GM19351 (cell line): ENCODE measurements at regions not wholly inside any gene's neighbourhood (a gene's known extent, or its start where the extent isn't known, plus 50 kb on each side); places are given as distances from the start of the nearest gene placed in this dataset.

Experiments
- ATAC-seq: cut with Tn5 transposase; IDR thresholded peaks from one replicate; pipeline ENCODE4 v1.9.1; 2021; ENCODE audit warnings: mild to moderate bottlenecking, moderate library complexity; ENCODE audit not compliant: unreplicated experiment

- ATAC-seq: no peak
Observed at GRCh38 chr2:35033748-35034147, 1321.8 kb upstream of the CRIM1 start.

- ATAC-seq: no peak
Observed at GRCh38 chr2:35023545-35023944, 1332.0 kb upstream of the CRIM1 start.

GRCh38 chr2:35000453-35000852, 1355.1 kb upstream of the CRIM1 start:
- no peak for ATAC-seq

- no peak for ATAC-seq
Observed at GRCh38 chr2:34998741-34999140, 1356.8 kb upstream of the CRIM1 start.

- no peak for ATAC-seq
Observed at GRCh38 chr2:34997779-34998178, 1357.8 kb upstream of the CRIM1 start.

GRCh38 chr2:34995196-34995595, 1360.4 kb upstream of the CRIM1 start:
- no peak for ATAC-seq

DNA sequence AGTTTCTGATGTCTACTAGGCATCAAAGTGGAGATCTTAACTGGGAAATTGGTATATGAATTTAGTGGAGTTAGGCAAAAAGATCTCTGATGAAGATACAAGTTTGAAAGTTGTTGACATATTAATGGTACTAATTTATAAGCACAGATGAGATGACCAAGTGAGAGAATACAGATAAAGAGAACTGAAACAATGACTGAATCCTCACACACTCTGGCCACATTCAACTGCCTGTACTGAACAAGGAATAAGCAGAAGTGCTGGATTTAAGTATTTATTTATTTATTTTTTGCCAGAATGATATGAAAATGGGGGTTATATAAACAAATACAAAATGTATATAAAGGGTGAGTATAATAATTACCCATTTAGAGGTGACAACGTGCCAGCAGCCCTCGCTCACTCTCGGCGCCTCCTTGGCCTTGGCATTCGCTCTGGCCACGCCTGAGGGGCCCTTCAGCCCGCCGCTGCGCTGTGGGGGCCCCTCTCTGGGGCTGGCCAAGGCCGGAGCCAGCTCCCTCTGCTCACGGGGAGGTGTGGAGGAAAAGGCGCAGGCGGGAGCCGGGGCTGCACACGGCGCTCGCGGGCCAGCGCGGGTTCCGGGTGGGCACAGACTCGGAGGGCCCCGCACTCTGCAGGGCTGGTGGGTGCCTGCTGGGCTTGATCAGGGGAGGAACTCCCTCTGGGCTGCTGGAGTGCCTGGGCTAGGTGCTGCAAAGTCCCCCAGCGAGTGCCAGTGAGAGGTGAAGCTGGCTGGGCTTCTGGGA, 1363.9 kb upstream of the CRIM1 start:
- ATAC-seq: no peak

DNA sequence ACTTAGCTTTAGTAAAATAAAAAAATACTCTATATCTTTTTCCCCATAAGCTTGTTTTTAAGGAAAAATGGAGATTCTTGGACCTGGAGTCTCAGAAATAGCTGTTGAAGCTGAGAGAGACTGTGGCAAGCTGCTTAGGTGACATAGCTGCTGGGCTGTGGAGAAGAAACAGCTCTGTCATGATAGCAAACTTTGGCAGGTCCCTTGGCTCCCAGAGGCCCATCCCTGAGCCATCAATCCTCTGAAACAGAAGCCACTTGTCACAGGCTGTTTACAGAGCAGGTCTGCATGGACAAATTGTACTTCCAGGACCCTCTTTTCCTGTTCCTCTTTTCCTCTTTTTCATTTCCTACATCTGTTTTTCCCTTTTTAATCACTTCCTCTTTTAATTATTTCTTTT, 1370.1 kb upstream of the CRIM1 start:
- no peak for ATAC-seq

- no peak for ATAC-seq
Observed at GRCh38 chr2:34980689-34981088, 1374.9 kb upstream of the CRIM1 start.

DNA sequence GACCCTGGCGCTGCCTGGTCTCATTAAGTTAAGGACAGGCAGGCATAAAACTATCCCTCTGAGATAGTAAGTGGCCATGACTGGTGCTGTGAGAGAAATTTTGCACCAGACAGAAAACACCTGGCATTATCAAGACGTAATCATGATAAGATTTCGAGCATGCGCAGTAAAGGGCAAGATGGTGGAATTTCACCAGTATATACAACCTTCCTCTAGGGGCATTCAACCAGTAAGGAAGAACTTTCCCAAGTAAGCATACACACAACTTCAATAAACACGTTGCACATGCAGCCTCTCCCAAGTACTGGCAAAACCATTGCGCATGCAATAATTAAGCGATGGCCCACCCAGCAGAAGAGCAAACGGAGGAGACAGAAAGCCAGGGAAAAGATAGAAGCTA, 1376.4 kb upstream of the CRIM1 start:
- ATAC-seq: no peak

DNA sequence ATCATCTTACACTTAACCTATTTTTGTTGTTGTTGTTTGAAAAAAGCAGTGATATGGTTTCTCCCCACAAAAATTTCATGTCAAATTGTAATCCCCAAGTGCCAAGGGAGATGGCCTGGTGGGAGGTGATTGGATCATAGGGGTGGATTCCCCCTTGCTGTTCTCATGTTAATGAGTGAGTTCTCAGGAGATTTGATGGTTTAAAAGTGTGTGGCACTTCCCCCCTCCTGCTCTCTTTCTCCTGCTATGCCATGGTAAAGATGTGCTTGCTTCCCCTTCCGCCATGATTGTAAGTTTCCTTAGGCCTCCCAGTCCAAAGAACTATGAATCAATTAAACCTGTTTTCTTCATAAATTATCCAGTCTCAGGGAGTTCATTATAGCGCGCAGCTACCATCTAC, 1362.7 kb upstream of the FAM98A start:
- ATAC-seq: no peak

GRCh38 chr2:34954758-34955157, 1355.7 kb upstream of the FAM98A start:
- no peak for ATAC-seq

DNA sequence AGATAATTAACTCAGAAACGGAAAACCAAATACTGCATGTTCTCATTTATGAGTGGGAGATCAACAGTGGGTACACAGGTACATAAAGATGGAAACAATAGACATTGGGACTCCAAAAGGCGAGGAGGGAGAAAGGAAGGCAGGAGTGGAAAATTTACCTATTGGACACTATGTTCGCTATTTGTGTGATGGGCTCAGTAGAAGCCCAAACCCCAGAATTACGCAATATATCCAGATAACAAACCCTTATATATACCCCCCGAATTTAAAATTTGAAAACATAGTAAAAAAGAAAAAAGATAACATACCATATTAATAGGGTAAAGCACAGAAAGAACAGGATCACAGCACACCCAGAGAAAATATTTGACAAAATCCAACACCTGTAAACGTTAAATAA, 1351.7 kb upstream of the FAM98A start:
- no peak for ATAC-seq

- no peak for ATAC-seq
Observed at GRCh38 chr2:34949316-34949715, 1350.2 kb upstream of the FAM98A start.

DNA sequence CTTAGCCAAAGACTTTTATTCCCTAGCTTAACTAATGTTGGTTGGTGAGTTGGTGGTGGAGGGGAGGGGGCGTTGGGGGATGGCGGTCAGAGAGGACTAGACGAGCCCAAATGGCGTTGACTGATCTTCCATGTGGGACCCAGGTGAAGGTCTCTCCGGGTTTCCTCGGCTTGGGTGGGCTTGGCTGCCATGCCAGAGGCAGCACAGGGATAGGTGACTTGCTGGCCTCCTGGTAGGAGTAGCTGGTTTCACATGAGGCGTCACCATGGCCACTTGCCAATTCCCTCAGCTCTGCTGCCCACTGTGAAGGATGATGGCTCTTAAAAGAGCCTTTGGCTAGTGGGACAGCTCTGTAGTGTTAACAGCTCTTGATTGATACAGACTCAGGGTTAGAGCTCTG, 1337.0 kb upstream of the FAM98A start:
- ATAC-seq: no peak

DNA sequence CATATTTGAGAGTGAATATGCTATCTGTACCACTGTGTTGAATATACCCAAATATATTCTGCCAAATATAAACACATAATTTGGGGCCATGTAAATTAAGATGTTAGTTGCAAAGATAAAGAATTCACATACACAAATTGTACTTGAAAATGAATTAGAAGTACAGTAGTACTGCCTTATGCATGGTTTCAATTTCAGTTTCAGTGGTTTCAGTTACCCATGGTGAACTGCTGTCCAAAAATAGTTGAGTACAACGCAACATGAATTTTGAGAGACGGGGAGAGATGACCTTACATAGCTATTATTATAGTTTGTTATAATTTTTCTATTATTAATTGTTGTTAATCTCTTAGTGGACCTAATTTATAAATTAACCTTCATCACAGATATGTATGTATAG, 1313.0 kb upstream of the FAM98A start:
- ATAC-seq: peak; percentile 98

DNA sequence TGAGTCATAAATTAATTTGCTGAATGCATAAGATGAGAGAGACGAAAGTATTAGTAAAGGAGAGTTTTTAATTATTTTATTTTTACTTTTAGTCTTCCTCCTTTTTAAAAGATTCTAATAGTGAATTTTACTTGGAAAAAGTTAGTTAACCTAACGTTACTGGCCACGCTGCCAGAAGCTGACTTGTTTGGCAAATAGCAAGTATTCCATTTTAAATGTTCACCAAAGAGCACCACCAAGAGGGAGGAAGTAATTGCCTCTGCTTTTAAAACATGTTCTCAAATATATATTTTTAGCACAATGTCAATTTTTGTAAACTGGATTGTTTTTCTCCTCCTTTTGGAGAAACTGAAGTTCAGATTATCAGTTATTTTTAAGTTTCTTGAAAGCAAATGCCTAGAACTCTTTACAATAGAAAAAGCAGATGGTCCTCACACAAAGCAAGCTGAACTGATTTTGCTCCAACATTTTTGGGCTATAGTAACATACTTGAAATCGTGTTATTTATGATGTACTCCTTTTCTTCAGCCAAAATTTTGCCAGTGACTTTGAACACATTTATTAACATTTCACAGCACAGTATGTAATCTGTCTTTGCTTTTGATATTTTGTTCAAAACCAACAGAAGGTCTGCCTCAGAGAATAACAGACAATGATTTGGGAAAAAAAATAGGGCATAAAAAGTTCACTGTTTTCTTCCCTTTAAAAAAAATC, 1311.0 kb upstream of the FAM98A start:
- ATAC-seq: no peak

GRCh38 chr2:34907812-34908211, 1308.7 kb upstream of the FAM98A start:
- no peak for ATAC-seq

DNA sequence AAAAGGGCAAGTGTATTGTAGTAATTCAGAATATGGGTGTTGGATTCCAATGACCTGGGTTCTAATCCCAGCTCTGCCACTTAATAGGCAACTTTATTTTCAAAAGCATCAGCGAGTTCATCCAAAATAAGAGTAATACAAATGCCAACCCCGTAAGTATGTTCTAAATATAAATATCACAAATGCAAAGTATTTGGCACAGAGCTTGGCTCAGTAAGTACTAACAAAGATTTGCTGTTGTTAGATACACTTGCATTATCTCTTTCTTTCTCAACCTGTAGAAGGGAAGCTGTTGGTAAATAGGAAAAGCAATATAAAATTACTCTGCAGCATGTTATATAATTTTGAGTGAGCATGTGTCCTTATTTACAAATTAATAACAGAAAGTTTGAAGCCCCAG, 1302.6 kb upstream of the FAM98A start:
- ATAC-seq: no peak

DNA sequence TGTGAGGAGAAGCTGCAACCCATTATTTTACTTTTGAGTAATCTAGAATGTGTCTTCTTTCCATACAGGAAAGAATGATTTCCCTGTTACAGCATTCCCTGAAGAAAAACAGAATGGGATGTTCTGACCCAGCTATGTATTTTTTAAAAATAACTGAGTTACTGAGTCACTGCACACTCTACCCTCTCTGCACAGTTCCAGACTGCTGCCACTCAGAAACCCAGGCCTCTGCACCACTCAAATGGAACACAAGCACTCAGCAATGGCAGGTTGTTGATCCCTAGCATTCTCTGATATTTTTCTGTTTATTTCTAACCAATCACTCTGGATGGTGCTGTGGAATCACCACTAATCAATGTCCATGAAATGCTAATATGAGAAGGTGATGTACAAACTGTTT, 1300.0 kb upstream of the FAM98A start:
- no peak for ATAC-seq

GRCh38 chr2:34892766-34893165, 1293.7 kb upstream of the FAM98A start:
- no peak for ATAC-seq

- ATAC-seq: no peak
Observed at GRCh38 chr2:34892256-34892655, 1293.2 kb upstream of the FAM98A start.
